ENCODE measurements at regions not wholly inside any gene's neighbourhood (a gene's known extent, or its start where the extent isn't known, plus 50 kb on each side); places are given as distances from the start of the nearest gene placed in this dataset.

DNA sequence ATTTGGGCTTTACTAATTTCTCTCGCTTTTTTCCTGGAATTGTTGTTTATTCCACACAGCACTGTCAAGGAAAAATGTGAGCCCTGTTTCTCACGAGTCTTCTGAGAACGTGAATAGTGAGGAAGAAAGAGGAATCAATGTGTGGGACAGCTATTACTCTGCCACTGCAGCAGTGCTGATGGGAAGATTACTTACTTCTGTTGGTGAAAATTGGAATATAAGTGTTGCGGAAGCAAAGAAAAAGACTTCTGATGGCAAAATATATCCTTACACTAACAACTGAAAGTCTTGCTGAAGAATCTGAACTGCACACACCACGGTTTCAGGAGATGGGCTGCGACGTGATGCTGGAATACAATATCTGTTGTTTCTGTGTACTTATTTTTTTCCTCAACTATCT lies 884.2 kb downstream of the AACS start:
- in situ Hi-C loops (cut with MboI; ENCODE audit: low pct_unique_long_range_greater_than_20kb in 2 of 9, low sequenced_read_pairs in 9 of 9, unreplicated experiment in 9 of 9): no loop called here
- no peak overlapping the region for H3K4me3 ChIP-seq

DNA sequence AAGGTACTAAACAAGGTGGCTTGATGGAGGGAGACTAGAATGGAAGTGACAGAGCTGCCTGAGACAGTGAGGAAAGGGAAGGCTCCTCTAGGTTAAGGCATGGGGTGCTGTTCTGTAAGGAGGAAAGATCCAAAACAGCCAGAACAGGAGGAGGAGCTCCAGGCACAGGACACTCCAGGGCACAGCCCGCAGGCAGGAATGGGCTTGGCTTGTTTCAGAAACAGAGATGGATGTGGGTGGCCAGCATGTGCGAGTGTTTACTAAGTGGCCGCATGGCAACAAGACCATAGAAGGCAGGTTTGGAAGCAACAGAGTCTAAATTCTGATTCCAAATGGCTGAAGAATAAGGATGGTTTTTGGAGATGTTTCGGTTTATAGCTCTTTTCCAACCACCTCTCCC lies 889.1 kb downstream of the AACS start:
- Histone ChIP-seq H3K4me1 (replicated peaks in 1 of 2) (no peaks in the 10 kb centered on the region), H3K27ac (no peak overlapping the region), H3K4me3 (no peak overlapping the region)
- in situ Hi-C loops (cut with MboI; ENCODE audit: low pct_unique_long_range_greater_than_20kb in 2 of 9, low sequenced_read_pairs in 9 of 9, unreplicated experiment in 9 of 9): loop anchor here in 1 of 9 experiments (25.0 kb wide), 1 partner anchor 92 kb away; no protein-coding TSS in a partner anchor
- 0 to 80% (median 42%) methylated on average over 1 to 4 of the region's 4 CpGs; no CpG with 5 or more reads in 3 of the 10 experiments for WGBS, 10 experiments
- no peak for ATAC-seq (replicated peaks in 6 of 8)

More for the DNA sequence above, 884.2 kb downstream of the AACS start:
- no peak overlapping the region for H3K27ac ChIP-seq
- no peaks in the 10 kb centered on the region for H3K4me1 ChIP-seq (replicated peaks in 1 of 2)
- ATAC-seq (replicated peaks in 6 of 8): no peak
- 8 to 87% (median 35%) methylated on average over 3 to 7 of the region's 7 CpGs for WGBS, 10 experiments

DNA sequence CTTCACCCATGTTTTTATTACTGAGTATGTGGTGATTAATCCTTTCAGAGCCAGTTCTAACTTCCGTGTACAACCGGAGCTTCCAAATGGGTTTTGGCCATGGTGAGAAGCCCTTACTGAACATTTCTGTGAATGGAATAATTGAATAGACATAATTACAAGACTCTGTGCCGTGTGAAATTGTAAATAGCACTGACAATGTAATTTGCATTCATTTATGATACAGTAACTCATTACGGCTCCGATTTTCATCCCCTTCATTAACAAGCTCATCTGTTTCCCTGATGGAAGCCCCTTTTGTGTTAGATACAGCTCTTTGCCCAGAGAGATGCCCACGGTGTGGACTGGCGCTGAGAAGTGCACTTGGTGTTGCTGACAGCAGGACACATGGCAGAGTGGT lies 891.0 kb downstream of the AACS start:
- in situ Hi-C loops (cut with MboI; ENCODE audit: low pct_unique_long_range_greater_than_20kb in 2 of 9, low sequenced_read_pairs in 9 of 9, unreplicated experiment in 9 of 9): loop anchor here in 1 of 9 experiments (25.0 kb wide), 1 partner anchor 94 kb away; no protein-coding TSS in a partner anchor

DNA sequence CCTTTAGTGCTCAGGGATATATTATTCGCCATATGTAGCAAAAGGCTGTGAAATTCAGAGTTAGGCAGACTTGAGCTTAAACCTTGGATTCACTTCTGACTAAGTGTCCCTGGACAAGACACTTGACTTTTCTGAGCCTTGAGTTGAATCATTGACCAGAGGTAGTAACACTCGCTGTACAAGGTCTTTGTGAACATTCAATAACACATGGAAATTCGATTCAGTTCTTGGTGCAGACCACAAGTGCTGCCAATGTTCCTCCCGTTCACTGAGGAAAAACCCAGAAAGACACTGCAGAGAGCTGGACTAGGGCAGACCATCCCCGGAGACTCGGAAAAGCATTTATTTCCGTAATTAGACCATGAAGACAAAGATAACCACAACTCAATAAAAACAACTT lies 901.4 kb downstream of the AACS start:
- WGBS, 10 experiments: 0 to 80% (median 61%) methylated on average over 1 to 7 of the region's 7 CpGs; no CpG with 5 or more reads in 2 of the 10 experiments
- Histone ChIP-seq H3K27ac (no peak overlapping the region), H3K4me3 (no peak overlapping the region), H3K4me1 (replicated peaks in 1 of 2) (no peaks in the 10 kb centered on the region)
- ATAC-seq (replicated peaks in 6 of 8): no peak
- in situ Hi-C loops (cut with MboI; ENCODE audit: low pct_unique_long_range_greater_than_20kb in 2 of 9, low sequenced_read_pairs in 9 of 9, unreplicated experiment in 9 of 9): loop anchor here in 1 of 9 experiments (25.0 kb wide), 1 partner anchor 104 kb away; no protein-coding TSS in a partner anchor

More for the DNA sequence above, 891.0 kb downstream of the AACS start:
- no peak for ATAC-seq (replicated peaks in 6 of 8)
- Histone ChIP-seq H3K4me3 (no peak overlapping the region), H3K4me1 (replicated peaks in 1 of 2) (no peaks in the 10 kb centered on the region), H3K27ac (no peak overlapping the region)
- 9 to 98% (median 45%) methylated on average over 2 to 7 of the region's 7 CpGs for WGBS, 10 experiments

DNA sequence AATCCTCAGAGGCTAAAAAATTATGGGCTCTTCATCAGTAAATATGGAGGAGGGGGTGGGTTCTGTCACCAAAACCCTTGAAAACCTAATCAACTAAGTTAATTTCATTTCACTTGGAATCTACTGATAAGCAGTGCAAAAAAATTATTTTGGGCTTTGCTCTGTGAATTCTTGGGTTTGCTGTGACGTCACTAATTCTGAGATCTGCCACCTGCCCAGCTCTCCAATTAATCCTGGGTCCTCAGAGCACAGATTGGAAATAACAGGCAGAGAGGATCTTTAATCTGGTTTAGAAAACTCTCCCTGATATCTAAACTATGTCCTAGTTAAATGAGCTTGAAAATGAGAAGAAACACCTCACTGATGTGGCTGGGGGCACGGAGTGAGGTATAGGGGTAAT lies 903.2 kb downstream of the AACS start:
- no peak overlapping the region for H3K27ac ChIP-seq
- no peaks in the 10 kb centered on the region for H3K4me1 ChIP-seq (replicated peaks in 1 of 2)
- ATAC-seq (replicated peaks in 6 of 8): no peak
- WGBS, 10 experiments: 0 to 61% (median 8%) methylated on average over 1 to 2 of the region's 2 CpGs; no CpG with 5 or more reads in 6 of the 10 experiments
- in situ Hi-C loops (cut with MboI; ENCODE audit: low pct_unique_long_range_greater_than_20kb in 2 of 9, low sequenced_read_pairs in 9 of 9, unreplicated experiment in 9 of 9): loop anchor here in 1 of 9 experiments (25.0 kb wide), 1 partner anchor 106 kb away; no protein-coding TSS in a partner anchor
- H3K4me3 ChIP-seq: no peak overlapping the region

DNA sequence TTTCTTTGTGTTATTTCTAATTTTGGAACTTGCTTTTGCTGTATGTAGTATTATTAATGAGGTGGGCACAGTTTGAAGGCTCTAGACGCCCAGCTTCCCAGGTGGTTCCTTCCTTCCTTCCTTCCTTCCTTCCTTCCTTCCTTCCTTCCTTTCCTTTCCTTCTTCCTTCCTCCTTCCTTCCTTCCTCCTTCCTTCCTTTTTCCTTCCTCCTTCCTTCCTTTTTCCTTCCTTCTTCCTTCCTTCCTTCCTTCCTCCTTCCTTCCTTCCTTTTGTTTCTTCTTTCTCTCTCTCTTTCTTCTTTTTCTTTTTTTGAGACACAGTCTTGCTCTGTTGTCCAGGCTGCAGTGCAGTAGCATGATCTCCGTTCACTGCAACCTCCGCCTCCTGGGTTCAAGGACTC lies 906.7 kb downstream of the AACS start:
- in situ Hi-C loops (cut with MboI; ENCODE audit: low pct_unique_long_range_greater_than_20kb in 2 of 9, low sequenced_read_pairs in 9 of 9, unreplicated experiment in 9 of 9): loop anchor here in 1 of 9 experiments (25.0 kb wide), 1 partner anchor 110 kb away; no protein-coding TSS in a partner anchor
- H3K27ac ChIP-seq: no peak overlapping the region
- H3K4me3 ChIP-seq: no peak overlapping the region
- 0 to 100% (median 63%) methylated on average over 1 to 3 of the region's 3 CpGs for WGBS, 10 experiments
- ATAC-seq (replicated peaks in 6 of 8): no peak
- H3K4me1 ChIP-seq (replicated peaks in 1 of 2): no peaks in the 10 kb centered on the region

DNA sequence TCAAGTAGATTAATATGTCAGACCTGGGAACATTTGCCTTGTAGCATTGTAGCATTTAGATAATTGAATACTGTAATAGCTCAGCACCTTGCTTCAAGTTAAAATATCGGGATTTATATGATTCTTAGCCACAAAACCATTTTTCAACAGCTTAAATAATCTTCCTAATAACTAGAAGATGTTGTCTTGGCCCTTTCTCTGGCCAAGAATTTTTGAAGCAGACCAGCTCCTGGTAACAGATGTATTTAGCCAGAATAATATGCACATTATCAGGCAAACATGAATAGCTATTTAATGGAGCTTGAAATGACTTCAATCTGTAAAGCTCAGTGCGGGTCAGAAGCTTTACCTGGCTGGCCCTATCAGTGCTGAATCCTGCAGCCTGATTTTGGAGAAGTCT lies 913.1 kb downstream of the AACS start:
- no peaks in the 10 kb centered on the region for H3K4me1 ChIP-seq (replicated peaks in 1 of 2)
- no peak for ATAC-seq (replicated peaks in 6 of 8)
- no peak overlapping the region for H3K27ac ChIP-seq
- in situ Hi-C loops (cut with MboI; ENCODE audit: low pct_unique_long_range_greater_than_20kb in 2 of 9, low sequenced_read_pairs in 9 of 9, unreplicated experiment in 9 of 9): no loop called here
- no peak overlapping the region for H3K4me3 ChIP-seq
- WGBS, 10 experiments: 0 to 100% (median 14%) methylated on average over 1 to 2 of the region's 2 CpGs; no CpG with 5 or more reads in 1 of the 10 experiments

DNA sequence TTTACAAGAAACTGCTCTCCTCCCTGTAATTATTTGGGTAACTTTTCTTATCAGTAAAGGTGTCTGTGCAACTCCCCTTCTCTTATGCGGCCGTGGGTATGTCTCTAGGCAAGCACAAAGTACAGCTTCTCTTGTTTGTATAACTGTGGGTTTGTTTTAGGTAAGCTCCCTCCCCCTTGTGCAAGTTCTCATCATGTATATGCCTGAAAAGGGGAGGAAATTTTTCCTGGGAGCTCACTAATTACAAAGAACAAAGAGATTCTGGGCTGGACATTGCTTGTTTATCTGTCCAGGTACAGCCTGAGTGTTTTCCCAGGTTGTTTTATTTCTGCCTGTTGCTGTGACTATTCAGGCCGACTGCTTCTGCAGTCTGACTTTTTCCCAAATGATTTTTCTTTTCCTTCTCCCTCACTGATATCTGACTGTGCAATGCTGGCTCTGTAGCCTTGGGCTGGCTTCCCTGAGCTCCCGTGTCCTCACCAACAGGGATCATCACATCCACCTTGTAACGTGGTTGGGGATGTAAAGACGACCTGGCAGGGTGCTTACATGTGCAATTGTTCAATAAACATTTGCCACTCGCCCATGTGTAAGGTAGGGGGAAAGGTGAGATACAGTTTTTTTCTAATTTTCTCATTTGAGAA lies 916.5 kb downstream of the AACS start:
- WGBS, 10 experiments: 2 to 96% (median 37%) methylated on average over 1 to 7 of the region's 7 CpGs; no CpG with 5 or more reads in 1 of the 10 experiments
- no peak overlapping the region for H3K27ac ChIP-seq
- H3K4me1 ChIP-seq (replicated peaks in 1 of 2): no peaks in the 10 kb centered on the region
- ATAC-seq (replicated peaks in 6 of 8): no peak
- in situ Hi-C loops (cut with MboI; ENCODE audit: low pct_unique_long_range_greater_than_20kb in 2 of 9, low sequenced_read_pairs in 9 of 9, unreplicated experiment in 9 of 9): no loop called here
- no peak overlapping the region for H3K4me3 ChIP-seq

DNA sequence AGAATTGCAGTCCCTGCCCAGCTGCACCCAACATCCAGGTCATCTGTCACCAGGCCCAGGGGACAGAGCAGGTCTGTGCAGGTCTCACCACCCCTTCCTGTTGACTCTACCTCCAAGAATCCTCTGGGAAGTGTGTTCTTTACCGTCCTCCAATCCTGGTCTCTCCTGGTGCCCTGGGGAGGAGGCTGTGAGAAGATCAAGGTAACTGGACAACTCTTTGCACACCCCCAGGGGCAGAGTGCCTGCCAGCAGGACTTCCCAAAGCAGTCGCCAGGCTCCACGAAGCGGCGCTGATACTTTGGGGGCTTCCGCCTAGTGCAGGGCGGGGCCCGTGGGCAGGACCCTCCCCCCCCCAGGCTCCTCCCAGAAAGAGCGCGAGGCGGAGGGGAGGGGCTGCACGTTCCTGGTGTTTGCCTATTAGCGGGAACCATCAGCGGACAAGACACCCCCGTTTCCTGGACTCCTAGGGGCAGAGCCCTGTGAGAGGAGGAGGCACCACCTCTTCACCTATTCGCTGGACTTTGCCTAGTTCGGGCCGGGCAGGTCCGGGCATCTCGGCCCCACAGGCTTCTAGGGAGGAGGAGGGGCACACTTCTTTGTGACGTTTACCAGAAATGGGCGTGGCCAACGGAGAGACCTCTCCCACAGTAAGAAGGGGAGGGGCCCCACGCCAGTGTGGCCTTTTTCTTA lies 918.0 kb downstream of the AACS start:
- peak in 3 of 8 experiments; percentile 63 to 90 (median 89) for ATAC-seq (replicated peaks in 6 of 8)
- in situ Hi-C loops (cut with MboI; ENCODE audit: low pct_unique_long_range_greater_than_20kb in 2 of 9, low sequenced_read_pairs in 9 of 9, unreplicated experiment in 9 of 9): no loop called here
- 0% methylated on average over 5 of the region's 24 CpGs; no CpG with 5 or more reads in 9 of the 10 experiments for WGBS, 10 experiments
- Histone ChIP-seq H3K4me3 (peak overlapping the region in 4 of 5 donors; percentile 27 to 55 (median 43)), H3K27ac (no peak overlapping the region), H3K4me1 (replicated peaks in 1 of 2) (no peaks in the 10 kb centered on the region)

DNA sequence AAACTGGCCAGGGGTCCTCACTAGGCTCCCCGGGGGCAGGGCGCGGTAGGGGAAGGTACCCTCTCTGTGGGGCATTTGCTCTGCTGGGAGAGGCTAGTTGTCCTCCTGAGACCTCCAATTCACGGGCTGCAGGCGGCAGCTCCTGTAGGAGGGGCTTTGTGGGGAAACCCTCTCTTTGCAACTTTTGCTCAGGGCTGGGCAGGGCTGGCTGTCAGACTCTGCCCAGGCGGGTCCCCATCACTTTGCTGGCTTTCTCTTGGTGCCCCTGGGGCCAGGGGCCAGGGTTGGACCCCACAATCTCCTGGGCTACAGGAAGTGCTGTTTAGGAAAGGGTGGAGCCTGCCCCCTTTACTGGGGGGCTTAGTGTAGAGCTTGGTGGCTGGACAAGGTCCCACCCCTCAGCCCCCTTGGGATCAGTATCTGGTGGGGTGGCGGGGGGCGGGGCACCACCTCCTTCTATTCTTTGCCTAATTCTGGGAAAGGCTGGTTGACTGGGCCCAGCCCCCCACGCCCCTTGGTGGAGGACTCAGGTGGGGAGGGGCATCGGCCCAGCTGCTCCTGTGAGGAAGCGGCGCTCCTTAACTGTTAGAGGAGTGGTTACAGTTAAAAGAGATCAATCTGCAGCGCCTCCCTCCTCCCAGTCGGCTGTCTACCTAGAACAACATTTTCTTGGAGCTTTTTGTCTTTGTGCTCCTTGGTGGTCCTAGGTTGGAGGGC lies 918.7 kb downstream of the AACS start:
- Histone ChIP-seq H3K4me3 (peak overlapping the region in 4 of 5 donors; percentile 27 to 55 (median 43)), H3K27ac (no peak overlapping the region), H3K4me1 (replicated peaks in 1 of 2) (no peaks in the 10 kb centered on the region)
- in situ Hi-C loops (cut with MboI; ENCODE audit: low pct_unique_long_range_greater_than_20kb in 2 of 9, low sequenced_read_pairs in 9 of 9, unreplicated experiment in 9 of 9): no loop called here
- WGBS, 10 experiments: 0 to 42% (median 33%) methylated on average over 1 to 4 of the region's 14 CpGs; no CpG with 5 or more reads in 5 of the 10 experiments
- peak in 3 of 8 experiments; percentile 31 to 72 (median 68) for ATAC-seq (replicated peaks in 6 of 8)

DNA sequence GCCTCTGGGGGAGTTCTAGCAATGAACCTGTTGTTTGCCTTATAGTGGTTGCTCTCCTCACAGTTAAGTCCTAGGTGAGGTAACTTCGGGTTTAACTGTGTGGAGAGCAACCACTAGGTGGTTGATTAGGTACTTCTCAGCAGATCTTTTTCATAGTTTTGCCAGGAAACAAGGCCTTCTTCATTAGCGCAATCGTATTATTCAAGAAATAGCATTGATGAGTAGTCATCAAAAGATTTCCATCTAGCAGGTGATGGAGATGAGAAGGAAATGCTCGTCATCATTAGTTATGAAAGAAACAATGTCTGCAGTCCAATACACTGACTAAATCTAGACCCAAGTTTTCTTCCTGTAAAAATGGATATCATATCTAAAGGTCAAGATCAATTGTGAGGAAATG lies 923.3 kb downstream of the AACS start:
- Histone ChIP-seq H3K4me1 (replicated peaks in 1 of 2) (no peaks in the 10 kb centered on the region), H3K4me3 (no peak overlapping the region), H3K27ac (no peak overlapping the region)
- no peak for ATAC-seq (replicated peaks in 6 of 8)
- in situ Hi-C loops (cut with MboI; ENCODE audit: low pct_unique_long_range_greater_than_20kb in 2 of 9, low sequenced_read_pairs in 9 of 9, unreplicated experiment in 9 of 9): no loop called here
- 0 to 100% (median 63%) methylated on average over 1 to 4 of the region's 4 CpGs; no CpG with 5 or more reads in 1 of the 10 experiments for WGBS, 10 experiments

DNA sequence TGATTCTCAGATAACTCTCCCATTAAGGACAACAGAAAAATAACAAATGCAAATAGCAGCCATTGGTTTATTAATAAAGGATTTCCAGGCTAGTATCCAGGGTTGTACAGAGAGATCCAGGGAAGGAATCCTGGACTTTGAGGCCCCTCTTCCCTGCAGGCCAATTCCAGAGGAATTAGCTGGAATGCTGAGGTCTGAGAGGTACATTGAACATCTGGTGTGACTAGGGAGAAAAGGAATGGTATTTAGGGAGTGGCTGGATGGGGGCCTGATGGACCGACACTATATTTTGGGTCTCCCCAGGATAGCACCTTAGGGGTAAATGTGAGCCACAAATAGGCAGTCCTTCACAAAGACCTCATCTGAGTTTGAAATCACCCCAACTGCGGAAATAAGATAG lies 924.5 kb downstream of the AACS start:
- H3K4me3 ChIP-seq: no peak overlapping the region
- no peak overlapping the region for H3K27ac ChIP-seq
- H3K4me1 ChIP-seq (replicated peaks in 1 of 2): no peaks in the 10 kb centered on the region
- ATAC-seq (replicated peaks in 6 of 8): no peak
- in situ Hi-C loops (cut with MboI; ENCODE audit: low pct_unique_long_range_greater_than_20kb in 2 of 9, low sequenced_read_pairs in 9 of 9, unreplicated experiment in 9 of 9): no loop called here
- 0 to 92% (median 20%) methylated on average over 1 to 2 of the region's 2 CpGs; no CpG with 5 or more reads in 5 of the 10 experiments for WGBS, 10 experiments

DNA sequence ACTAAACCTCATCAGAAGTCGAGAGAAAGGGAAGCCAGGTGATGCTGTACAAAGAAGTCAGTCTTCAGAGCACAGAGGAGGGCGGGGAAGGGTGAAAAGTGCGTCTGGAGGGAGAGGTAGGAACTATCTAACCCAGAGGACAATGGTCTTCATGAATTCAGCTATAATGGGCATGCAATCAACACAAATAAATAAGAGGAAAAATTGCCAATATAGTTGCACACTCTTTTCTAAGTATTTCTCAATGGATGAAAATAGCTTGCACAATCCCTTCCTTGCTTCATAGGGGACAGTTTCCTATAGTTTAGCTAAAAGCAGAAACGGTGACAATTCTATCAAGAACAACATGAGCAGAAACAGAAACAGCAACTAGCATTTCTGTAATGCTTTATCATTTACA lies 931.2 kb downstream of the AACS start:
- no peak overlapping the region for H3K27ac ChIP-seq
- H3K4me1 ChIP-seq (replicated peaks in 1 of 2): no peaks in the 10 kb centered on the region
- H3K4me3 ChIP-seq: no peak overlapping the region
- ATAC-seq (replicated peaks in 6 of 8): no peak
- in situ Hi-C loops (cut with MboI; ENCODE audit: low pct_unique_long_range_greater_than_20kb in 2 of 9, low sequenced_read_pairs in 9 of 9, unreplicated experiment in 9 of 9): no loop called here
- WGBS, 10 experiments: 0 to 91% (median 12%) methylated on average over 1 to 4 of the region's 4 CpGs; no CpG with 5 or more reads in 2 of the 10 experiments

All from motor neuron (in vitro differentiated cells).